HT1080 (cell line): ENCODE measurements at regions not wholly inside any gene's neighbourhood (a gene's known extent, or its start where the extent isn't known, plus 50 kb on each side); places are given as distances from the start of the nearest gene placed in this dataset.
"Not testable (repeated sequence)": the region's sequence is repeated elsewhere in the genome, so short reads cannot be mapped to it uniquely, and the experiment has no call there.

Source experiments
- DNase-seq: peaks from one replicate; pipeline ENCODE4 v3.0.0-alpha.2; 2015; ENCODE audit warnings: low read depth

DNA sequence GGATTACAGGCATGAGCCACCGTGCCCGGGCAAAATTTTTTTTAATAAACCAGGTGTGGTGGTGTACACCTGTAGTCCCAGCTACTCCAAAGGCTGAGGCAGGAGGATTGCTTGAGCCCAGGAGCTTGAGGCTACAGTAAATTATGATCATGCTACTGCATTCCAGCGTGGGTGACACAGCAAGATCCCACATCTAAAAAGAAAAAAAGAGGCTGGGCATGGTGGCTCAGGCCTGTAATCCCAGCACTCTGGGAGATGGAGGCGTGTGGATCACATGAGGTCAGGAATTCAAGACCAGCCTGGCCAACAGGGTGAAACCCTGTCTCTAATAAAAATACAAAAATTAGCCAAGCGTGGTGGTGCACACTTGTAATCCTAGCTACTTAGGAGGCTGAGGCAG lies 125.6 kb downstream of the ZNF281 start:
- DNase-seq, result not testable (repeated sequence)

DNA sequence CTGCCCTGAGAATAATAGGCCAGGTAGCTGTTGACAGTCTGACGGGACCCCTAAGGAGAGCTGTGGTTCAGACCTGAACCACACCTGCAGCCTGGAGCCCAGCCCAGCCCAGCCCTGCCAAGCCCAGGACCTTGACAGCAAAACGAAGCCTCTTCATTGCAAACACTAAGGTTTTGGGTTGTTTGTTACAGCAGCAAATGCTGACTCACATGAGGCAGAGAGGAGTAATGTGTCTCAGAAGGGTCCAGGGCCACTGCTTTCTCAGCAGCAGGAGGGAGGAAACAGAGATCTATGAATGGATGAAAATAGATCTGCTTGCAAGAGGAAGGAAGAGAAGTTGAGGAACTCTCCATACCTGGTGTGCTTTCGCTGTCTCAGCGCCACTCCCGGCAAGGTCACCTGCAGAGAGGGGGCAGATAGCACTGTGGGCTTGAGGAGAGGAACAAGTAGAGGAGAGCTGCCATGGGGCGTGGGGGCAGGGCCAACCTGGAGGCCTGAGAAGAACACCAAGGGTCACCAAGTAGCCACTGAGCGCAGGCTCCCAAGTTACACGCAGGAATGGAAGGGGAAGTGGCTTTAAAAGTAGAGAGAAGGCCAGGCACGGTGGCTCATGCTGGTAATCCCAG lies 127.2 kb downstream of the ZNF281 start:
- DNase-seq, result no peak

DNA sequence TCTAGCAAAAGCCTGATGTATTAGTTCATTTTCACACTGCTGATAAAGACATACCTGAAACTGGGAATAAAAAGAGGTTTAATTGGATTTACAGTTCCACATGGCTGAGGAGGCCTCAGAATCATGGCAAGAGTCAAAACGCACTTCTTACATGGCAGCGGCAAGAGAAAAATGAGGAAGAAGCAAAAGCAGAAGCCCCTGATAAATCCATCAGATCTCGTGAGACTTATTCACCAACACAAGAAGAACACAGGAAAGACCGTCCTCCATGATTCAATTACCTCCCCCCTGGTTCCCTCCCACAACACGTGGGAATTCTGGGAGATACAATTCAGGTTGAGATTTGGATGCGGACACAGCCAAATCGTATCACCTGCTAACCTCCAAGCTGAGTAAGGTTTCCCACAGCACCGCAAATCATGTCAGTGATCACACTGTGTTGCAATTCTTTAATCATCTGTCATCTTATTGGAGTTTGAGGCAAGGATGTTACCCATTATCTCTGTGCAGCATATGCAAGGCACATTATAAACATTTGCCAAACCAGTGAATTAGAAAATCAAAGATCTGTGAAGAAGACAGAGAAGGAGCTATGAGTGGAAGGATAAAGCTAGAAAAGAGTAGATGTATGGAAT lies 128.5 kb downstream of the ZNF281 start:
- DNase-seq, result no peak

DNA sequence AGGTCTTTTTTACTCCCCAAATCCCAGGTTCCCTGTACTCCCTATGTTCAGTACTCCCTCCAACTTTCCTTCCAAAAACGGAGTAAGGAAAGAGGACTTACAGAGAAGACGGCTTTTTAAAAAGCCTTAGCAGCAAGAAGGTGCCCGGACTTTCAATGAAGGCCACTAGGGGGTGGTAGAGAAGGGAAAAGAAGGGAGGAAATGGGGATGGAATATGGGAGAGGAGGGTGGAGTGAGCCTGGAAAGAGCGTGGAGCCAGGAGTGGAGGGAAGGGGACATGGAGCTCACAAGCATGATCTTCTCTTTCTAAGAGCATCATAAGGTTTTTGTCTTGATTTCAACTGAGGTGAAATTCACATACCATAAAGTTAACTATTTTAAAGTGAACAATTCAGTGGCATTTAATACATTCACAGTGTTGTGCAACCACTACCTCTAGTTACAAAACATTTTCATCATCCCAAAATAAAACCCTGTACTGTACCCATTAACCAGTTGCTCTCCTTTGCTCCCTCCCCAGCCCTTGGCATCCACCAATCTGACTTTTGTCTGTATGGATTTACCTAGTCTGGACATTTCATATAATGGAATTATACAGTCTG lies 129.9 kb downstream of the ZNF281 start:
- DNase-seq, result peak; percentile 70

DNA sequence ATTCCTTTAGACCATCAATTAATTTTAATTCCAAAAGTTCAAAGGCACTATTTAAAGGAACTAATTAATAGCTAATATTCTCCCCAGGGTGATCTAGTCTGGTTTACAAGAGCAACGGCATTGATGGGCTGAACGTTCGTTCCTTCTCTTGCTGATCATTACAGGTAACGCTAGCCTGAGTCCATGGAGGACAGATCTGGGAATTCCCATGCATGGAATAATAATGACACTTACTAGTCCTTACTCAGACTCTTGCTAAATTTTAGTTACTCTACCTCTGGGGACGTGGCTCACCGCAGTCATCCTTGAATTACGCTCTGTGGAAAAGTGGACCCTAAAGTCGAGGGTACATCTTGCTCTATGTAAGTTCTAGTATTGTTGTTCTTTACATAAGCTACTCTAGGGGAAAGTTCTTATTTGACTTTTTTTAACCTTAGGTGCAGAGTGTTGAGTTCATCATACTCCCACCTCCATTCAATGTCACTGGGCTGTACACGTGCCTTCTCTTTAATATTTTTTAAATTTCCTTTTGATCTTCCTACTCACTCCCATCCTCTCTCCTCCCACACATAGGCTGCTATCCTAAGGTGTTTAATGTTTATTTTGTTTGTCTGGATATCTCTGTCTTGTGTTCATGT lies 133.9 kb downstream of the ZNF281 start:
- no peak for DNase-seq

DNA sequence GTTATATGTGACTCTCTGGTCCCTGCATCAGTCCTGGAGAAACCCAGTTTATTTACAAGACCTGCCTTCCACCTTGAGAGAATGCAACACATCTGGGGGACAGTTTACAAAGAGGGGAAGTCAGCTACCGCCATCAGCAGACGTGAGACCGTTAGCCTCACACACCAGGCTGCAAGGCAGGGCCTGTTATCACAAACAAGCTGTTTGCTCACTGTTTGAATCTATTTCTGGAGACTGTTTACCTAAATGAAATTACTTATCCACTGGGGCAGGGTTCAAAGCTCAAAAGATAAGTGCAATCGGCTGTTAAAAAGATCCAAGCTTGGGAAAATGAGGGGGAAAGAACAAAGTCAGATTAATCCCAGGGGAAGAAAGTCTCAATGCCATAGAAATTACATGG lies 134.4 kb downstream of the ZNF281 start:
- no peak for DNase-seq

DNA sequence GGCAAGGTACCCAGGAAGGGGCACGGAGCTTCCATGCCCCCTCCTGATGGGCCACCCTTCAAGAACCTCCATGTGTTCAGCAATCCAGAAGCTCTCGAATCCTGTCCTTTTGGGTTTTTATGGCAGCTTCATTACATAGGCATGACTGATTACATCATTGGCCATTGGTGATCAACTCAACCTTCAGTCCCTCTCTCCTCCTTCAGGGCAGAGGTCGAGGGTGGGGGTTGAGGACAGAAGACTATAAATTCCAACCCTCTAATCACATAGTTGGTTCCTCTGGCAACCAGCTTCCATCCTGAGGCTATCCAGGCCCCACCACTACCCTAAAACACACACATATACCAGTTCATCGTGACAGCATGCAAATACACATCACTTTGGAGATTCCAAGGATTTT lies 135.7 kb downstream of the ZNF281 start:
- DNase-seq, result no peak

DNA sequence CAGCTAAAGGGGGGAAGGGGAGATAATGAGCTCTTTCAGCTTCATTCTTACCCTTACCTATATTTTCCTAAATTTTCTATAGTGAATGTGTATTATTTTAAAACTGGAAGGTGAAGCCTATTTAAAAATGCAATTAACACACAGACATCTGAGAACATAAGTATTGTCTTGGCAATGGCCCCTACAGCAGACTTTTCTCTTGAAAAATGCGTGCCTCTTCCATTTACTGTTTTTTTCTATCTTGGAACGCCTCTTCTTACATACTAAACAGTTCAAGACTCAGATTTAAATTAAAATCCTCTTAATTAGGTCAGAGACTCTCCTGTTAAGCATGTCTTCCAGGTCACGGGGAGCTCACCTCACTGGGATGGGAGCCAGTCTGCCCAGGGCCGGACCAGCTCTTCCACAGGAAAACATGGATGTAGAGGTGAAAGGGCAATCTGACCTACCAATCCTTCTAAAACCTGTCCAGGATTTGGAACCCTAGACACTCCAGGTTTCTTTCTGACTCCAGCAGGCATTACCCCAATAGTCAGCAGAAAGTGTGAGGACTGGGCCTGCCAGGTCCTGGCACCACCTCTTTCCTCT lies 137.3 kb downstream of the ZNF281 start:
- DNase-seq, result no peak

DNA sequence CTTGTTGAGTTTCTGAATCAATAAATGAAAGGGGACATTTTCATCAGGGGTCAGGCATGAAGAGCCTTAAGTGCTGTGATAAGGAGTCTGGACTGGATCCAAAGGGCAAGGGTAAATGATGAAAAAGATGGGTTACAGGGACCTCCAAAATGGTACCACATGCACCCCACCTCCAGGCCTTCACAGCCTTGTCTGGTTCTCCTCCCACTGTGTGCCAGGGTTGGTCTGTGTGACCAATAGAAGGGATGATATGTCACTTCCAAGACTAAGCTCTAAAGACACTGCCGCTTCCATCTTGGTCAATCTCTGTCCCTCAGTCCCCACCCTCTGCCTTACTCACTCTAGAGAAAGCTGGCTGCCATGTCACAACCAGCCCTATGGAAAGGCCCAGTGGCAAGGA lies 140.6 kb downstream of the ZNF281 start:
- DNase-seq, result no peak

DNA sequence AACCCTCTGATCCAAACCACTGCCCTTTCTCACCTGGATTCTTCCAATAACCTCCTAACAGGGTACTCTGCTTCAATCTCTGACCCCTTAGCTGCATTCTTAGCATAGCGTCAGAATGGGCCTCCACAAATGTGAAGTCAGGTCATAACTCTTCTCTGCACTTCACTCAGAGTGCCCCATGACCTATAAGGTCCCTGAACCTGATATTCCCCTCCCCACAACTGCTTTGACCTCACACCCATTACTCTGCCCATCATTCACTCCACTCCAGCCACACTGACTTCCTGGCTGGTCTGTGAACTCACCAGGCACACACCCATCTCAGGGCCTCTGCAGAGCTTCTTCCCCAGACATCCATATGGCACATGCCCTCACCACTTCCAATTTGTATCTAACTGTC lies 141.9 kb downstream of the ZNF281 start:
- no peak for DNase-seq

DNA sequence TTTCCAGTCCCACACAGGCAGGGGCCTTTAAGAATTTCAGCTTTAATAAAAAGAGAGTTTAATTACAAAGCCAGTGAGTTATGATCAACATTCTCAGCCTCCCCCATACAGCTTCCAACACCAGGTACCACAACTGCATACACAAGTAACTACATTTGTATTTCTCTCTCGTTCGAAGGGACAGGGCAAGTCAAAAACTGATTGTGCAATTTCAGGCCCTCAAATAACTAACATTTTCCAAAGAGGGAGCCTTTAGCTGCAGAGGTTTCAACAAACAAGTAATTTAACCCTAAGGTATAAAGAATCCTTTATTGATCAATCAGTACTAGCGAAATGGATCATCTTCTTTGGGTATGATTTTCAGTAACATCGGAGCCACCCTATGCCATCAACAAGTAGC lies 142.4 kb downstream of the ZNF281 start:
- DNase-seq, result no peak

DNA sequence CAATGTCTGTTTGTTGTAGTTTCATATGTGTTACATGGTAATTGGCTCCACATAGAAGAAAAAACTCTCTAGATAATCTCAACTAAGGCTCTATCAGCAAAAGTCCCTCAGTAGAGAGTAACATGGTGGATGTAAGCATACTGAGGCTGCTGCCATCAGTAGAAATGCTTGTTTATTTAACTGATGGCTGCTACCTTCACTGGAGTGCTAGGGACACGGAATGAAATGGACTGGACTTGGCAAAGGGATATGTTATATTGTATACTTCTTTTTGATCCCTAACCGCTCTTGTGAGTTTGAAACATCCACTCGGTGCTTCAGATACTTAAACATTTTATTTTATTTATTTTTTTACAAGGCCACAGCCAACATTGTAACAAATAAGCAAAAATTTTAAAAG lies 143.0 kb downstream of the ZNF281 start:
- DNase-seq, result no peak

DNA sequence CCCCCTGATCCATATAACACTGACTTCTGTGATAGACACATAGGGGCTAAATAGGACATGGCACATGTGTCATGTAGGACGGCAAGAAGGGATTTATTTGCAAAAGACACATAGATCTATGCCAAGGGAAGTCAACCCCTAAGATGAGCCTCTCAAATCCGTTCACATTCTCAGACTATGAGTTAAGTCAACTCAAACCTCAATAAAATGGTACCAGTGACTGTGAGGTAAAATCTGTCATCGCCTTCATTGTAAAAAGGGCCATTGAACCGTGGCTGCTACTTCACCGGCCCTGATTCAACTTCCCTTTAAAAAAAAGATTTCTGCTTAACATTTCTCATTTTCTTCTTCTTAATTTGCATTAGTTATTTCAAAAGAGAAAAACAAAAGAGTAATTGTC lies 144.0 kb downstream of the ZNF281 start:
- no peak for DNase-seq

DNA sequence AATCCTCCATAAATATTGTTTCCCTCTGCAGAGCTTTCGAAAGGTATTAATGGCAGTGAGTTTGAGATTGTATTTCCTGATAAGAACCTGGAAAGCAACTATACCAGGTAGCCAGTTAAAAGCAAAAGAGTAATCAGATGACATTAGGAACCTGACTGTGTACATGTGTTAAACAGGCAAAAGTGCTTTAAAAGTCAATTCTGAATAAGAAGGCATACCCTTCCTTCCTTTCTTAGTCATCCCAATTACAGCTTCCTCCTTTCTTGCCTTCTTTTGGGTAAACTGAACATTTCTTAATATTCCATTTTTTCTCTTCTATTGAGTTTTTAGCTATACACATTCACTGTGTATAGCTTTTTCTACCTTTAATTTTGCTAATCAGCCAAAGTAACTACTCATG lies 144.7 kb downstream of the ZNF281 start:
- DNase-seq, result no peak

DNA sequence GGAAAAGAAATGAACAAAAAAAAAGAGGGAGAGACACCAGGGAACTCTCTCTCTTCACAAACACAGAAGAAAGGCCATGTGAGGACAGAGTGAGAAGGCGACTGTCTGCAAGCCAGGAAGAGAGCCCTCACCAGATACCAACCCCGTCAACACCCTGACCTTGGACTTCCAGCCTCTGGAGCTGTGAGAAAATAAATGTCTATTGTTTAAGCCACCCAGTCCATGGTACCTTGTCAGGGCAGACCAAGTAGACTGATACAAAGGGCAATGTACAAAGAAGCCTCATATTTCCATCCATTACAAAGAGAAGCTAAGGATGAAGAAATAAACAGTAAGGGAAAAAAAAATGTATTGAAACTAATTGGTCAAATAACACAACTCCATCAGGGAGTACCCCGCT lies 146.6 kb downstream of the ZNF281 start:
- no peak for DNase-seq

DNA sequence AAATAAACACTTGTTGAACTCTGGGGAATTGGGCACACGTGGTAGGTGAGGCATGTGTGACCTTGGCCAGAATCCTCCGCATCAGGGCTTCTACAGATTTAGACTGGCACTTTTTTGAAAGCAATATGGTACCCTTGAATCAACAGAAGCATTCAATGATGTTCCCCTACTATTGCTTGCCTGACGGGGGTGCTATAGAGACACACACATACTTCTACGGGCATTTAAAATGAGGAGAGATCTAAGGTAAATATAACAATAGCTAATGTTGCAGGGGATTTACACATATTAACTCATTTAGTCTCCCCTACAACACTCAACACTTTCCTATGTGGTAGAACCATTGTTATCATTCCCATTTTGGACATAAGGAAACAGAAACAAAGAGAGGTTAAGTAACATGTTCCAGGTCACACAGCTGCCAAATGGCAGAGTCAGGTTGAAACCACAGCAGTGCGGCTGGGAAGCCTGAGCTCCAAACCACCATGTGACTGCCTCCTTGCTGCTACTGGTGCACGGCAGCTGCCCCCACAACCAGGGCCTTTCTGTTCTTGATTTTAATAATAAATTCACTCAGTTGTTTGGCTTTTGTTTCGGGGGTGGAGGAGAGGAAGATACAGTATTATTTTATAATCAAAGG lies 147.4 kb downstream of the ZNF281 start:
- DNase-seq, result no peak

DNA sequence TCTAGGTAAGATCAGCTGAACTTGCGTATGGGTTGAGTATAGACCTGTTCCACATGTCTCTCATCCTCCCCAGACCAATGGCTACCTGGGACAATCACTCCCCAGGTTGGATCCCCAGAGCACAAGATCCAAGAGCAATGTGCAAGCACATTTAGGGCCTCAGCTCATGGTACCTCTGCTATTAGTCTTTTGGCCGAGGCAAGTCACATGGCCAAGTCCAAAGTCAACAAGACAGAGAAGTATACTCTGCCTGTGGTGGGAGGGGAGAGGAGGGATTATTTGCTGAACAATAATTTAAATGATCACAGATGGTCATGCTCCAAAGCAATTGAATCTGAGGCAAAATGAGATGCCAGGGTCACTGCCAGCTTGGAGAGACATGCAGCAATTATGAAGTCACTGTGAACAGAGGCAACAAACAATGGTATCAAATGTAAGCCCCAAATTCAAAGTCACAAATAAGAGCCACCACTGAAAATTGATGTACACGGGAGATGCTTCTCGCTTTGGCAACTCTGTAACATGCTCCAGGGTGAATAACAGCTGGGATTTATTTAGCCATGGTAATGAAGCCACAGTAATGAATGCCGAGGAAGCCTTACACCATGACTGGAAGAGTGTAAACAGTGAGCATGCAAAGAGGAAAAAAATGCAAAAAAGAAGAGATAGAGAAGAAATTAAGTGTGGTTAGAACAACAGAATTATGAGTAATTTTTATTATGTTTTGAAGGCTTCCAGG lies 149.1 kb downstream of the ZNF281 start:
- no peak for DNase-seq

DNA sequence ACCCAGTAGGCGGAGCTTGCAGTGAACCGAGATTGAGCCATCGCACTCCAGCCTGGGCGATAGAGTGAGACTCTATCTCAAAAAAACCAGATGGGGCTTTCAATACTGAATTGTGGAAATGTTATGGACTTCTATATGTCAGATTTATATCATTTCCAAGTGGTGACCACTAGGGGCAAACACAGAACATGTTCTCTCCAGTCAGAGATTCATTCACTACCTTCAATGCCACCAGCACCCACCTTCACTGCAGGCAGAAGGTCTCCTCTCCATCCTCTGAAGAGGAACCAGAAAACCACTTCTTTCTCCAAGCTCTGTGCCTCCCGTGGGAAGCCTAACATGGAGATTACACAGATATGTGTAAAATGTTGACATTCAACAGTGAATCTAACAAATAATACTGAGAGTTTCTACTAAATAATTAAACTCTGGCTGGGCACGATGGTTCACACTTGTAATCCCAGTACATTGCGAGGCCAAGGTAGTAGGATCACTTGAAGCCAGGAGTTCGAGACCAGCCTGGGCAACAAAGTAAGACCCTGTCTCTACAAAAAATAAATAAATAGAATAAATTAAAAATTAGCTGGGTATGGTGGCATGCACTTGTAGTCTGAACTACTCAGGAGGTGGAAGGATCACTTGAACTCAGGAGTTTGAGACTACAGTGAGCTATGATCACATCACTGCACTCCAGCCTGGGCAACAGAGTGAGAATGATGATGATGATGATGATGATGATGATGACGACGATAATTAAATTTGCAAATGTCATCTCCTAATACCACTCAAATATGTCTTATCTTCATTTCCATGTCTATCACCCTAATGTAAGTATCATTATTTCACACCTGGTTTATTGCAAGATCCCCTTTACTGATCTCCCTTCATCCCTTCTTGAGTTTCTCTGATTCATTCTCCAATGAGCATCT lies 151.1 kb downstream of the ZNF281 start:
- peak; percentile 18 for DNase-seq

DNA sequence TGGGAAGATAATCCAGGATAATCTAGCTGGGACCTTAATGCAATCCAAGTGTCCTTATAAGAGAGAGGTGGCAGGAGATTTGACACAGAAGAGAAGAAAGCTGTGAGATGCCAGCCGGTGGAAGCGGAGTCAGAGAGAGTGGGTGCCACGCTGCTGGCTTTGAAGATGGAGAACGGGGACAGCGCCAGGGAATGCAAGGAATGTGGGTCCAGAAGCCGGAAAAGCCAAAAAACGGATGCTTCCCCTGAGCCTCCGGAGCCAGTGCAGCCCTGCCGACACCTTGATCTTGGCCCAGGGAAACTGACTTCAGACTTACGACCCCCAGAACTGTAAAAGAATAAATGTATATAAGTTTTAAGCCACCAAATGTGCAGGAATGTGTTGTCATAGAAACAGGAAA lies 152.6 kb downstream of the ZNF281 start:
- DNase-seq, result no peak

DNA sequence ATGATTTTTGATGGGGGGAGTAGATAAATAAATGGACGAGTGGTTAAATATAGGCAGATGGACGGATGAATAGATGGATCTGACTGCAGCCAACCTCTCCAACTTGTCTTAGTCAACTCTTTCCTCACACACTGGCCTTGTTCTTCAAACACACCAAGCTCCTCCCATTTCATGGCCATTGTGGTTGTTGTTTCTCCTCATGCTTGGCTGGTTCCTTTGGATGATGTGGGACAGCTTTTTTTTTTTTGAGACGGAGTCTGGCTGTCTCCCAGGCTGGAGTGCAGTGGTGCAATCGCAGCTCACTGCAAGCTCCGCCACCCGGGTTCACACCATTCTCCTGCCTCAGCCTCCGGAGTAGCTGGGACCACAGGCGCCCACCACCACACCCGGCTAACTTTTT lies 155.2 kb downstream of the ZNF281 start:
- not testable (repeated sequence) for DNase-seq
